ENCODE measurements at regions not wholly inside any gene's neighbourhood (a gene's known extent, or its start where the extent isn't known, plus 50 kb on each side); places are given as distances from the start of the nearest gene placed in this dataset.
"Not testable (repeated sequence)": the region's sequence is repeated elsewhere in the genome, so short reads cannot be mapped to it uniquely, and the experiment has no call there.

- no peak for DNase-seq
Observed at GRCh38 chr3:18114894-18115293, 310.2 kb downstream of the SATB1 start.

GRCh38 chr3:18113417-18113816, 311.7 kb downstream of the SATB1 start:
- DNase-seq: no peak

GRCh38 chr3:18112674-18113375, 312.3 kb downstream of the SATB1 start:
- no peak for DNase-seq

GRCh38 chr3:18111796-18112232, 313.3 kb downstream of the SATB1 start:
- no peak for DNase-seq

- DNase-seq: no peak
Observed at GRCh38 chr3:18103591-18103990, 321.5 kb downstream of the SATB1 start.

- no peak for DNase-seq
Observed at GRCh38 chr3:18100121-18100520, 325.0 kb downstream of the SATB1 start.

- no peak for DNase-seq
Observed at GRCh38 chr3:18099611-18100010, 325.5 kb downstream of the SATB1 start.

- no peak for DNase-seq
Observed at GRCh38 chr3:18098960-18099587, 326.1 kb downstream of the SATB1 start.

- no peak for DNase-seq
Observed at GRCh38 chr3:18097989-18098388, 327.1 kb downstream of the SATB1 start.

- no peak for DNase-seq
Observed at GRCh38 chr3:18097473-18097872, 327.7 kb downstream of the SATB1 start.

GRCh38 chr3:18092726-18093125, 332.4 kb downstream of the SATB1 start:
- DNase-seq: no peak

GRCh38 chr3:18090377-18090776, 334.8 kb downstream of the SATB1 start:
- DNase-seq: no peak

- DNase-seq: no peak
Observed at GRCh38 chr3:18087988-18088387, 337.2 kb downstream of the SATB1 start.

- DNase-seq: no peak
Observed at GRCh38 chr3:18086760-18087159, 338.4 kb downstream of the SATB1 start.

GRCh38 chr3:18086078-18086477, 339.1 kb downstream of the SATB1 start:
- DNase-seq: no peak

- no peak for DNase-seq
Observed at GRCh38 chr3:18085429-18085828, 339.7 kb downstream of the SATB1 start.

- DNase-seq: not testable (repeated sequence)
Observed at GRCh38 chr3:18083273-18083590, 340.8 kb upstream of the TBC1D5 start.

GRCh38 chr3:18082551-18083272, 340.3 kb upstream of the TBC1D5 start:
- DNase-seq: no peak

GRCh38 chr3:18080198-18080689, 337.8 kb upstream of the TBC1D5 start:
- DNase-seq: no peak

- no peak for DNase-seq
Observed at GRCh38 chr3:18079739-18080138, 337.3 kb upstream of the TBC1D5 start.

- DNase-seq: no peak
Observed at GRCh38 chr3:18079062-18079461, 336.6 kb upstream of the TBC1D5 start.

GRCh38 chr3:18077128-18077840, 334.9 kb upstream of the TBC1D5 start:
- no peak for DNase-seq

GRCh38 chr3:18076301-18076700, 333.9 kb upstream of the TBC1D5 start:
- no peak for DNase-seq

Measured in cerebellar nuclear complex (tissue), 1 donor.